ENCODE measurements at regions not wholly inside any gene's neighbourhood (a gene's known extent, or its start where the extent isn't known, plus 50 kb on each side); places are given as distances from the start of the nearest gene placed in this dataset.

GRCh38 chr12:28755027-28755426 is 394.1 kb upstream of the FAR2 start:
- no peak for TF ChIP-seq CTCF (IDR thresholded peaks at IDR 0.05; ENCODE audit: borderline replicate concordance, extremely low read depth, low read length, poor library complexity, severe bottlenecking)
- no peak for TF ChIP-seq EZH2 (IDR thresholded peaks at IDR 0.05; ENCODE audit: borderline replicate concordance, low read depth, low read length, severe bottlenecking)
